Osteocyte (in vitro differentiated cells): ENCODE measurements at regions not wholly inside any gene's neighbourhood (a gene's known extent, or its start where the extent isn't known, plus 50 kb on each side); places are given as distances from the start of the nearest gene placed in this dataset.
A peak's percentile ranks its signal among the peaks of the same experiment; 100 is the strongest.

Source experiments
- DNase-seq: peaks from one replicate; pipeline ENCODE4 v3.0.0; 2021; ENCODE audit warnings: mixed read lengths; ENCODE audit not compliant: unreplicated experiment; ENCODE audit errors: extremely low spot score
- H3K27ac Mint-ChIP-seq: one replicate; pipeline ENCODE4 v1.8.0; 2021; ENCODE audit warnings: mild to moderate bottlenecking, mixed read lengths; ENCODE audit not compliant: unreplicated experiment
- H3K27me3 Mint-ChIP-seq: one replicate; pipeline ENCODE4 v1.8.0; 2021; ENCODE audit warnings: mixed read lengths; ENCODE audit not compliant: unreplicated experiment
- H3K36me3 Mint-ChIP-seq: one replicate; pipeline ENCODE4 v1.8.0; 2021; ENCODE audit warnings: mixed read lengths; ENCODE audit not compliant: unreplicated experiment
- H3K4me1 Mint-ChIP-seq: one replicate; pipeline ENCODE4 v1.8.0; 2021; ENCODE audit warnings: mixed read lengths; ENCODE audit not compliant: unreplicated experiment
- H3K4me3 Mint-ChIP-seq: one replicate; pipeline ENCODE4 v1.8.0; 2021; ENCODE audit warnings: mild to moderate bottlenecking, moderate library complexity, mixed read lengths; ENCODE audit not compliant: unreplicated experiment
- H3K9me3 Mint-ChIP-seq: one replicate; pipeline ENCODE4 v1.8.0; 2021; ENCODE audit warnings: mixed read lengths; ENCODE audit not compliant: unreplicated experiment
- CTCF ChIP-seq: fragments of 200-600 bp; sonication (generic); IDR thresholded peaks from 2 replicates; pipeline ENCODE4 v1.5.0; 2021; ENCODE audit warnings: antibody characterized with exemption, mild to moderate bottlenecking, moderate library complexity

GRCh38 chr13:73283636-73284035 is 224.8 kb downstream of the KLF5 start:
- H3K27me3 Mint-ChIP-seq: peaks cover 3% of the 10 kb centered on the region
- H3K4me3 Mint-ChIP-seq: no peak overlapping the region
- no peak for TF ChIP-seq CTCF
- peaks cover 3% of the 10 kb centered on the region for H3K4me1 Mint-ChIP-seq
- no peak for DNase-seq
- no peaks in the 10 kb centered on the region for H3K36me3 Mint-ChIP-seq
- H3K27ac Mint-ChIP-seq: no peak overlapping the region
- H3K9me3 Mint-ChIP-seq: peaks cover 4% of the 10 kb centered on the region

- TF ChIP-seq CTCF: no peak
- Mint-ChIP-seq H3K4me3 (no peak overlapping the region), H3K27me3 (peaks cover 3% of the 10 kb centered on the region), H3K4me1 (no peaks in the 10 kb centered on the region), H3K36me3 (no peaks in the 10 kb centered on the region), H3K27ac (no peak overlapping the region), H3K9me3 (peaks cover 4% of the 10 kb centered on the region)
- DNase-seq: no peak
Measured at GRCh38 chr13:73281746-73282145, 222.9 kb downstream of the KLF5 start.

- no peak overlapping the region for H3K4me3 Mint-ChIP-seq
- TF ChIP-seq CTCF: no peak
- peaks cover 4% of the 10 kb centered on the region for H3K9me3 Mint-ChIP-seq
- H3K27ac Mint-ChIP-seq: no peak overlapping the region
- H3K27me3 Mint-ChIP-seq: no peaks in the 10 kb centered on the region
- peaks cover 18% of the 10 kb centered on the region for H3K4me1 Mint-ChIP-seq
- H3K36me3 Mint-ChIP-seq: no peaks in the 10 kb centered on the region
- DNase-seq: no peak
Measured at GRCh38 chr13:73278186-73278585, 219.4 kb downstream of the KLF5 start.

- Mint-ChIP-seq H3K4me3 (no peak overlapping the region), H3K4me1 (peaks cover 26% of the 10 kb centered on the region), H3K27me3 (no peaks in the 10 kb centered on the region), H3K27ac (no peak overlapping the region), H3K9me3 (peaks cover 4% of the 10 kb centered on the region), H3K36me3 (no peaks in the 10 kb centered on the region)
- no peak for TF ChIP-seq CTCF
- no peak for DNase-seq
Measured at GRCh38 chr13:73275163-73275562, 216.4 kb downstream of the KLF5 start.

GRCh38 chr13:73274147-73274546 is 215.3 kb downstream of the KLF5 start:
- H3K4me3 Mint-ChIP-seq: no peak overlapping the region
- peaks cover 26% of the 10 kb centered on the region for H3K4me1 Mint-ChIP-seq
- peaks cover 4% of the 10 kb centered on the region for H3K9me3 Mint-ChIP-seq
- peak overlapping the region; percentile 57 for H3K27ac Mint-ChIP-seq
- no peaks in the 10 kb centered on the region for H3K27me3 Mint-ChIP-seq
- no peaks in the 10 kb centered on the region for H3K36me3 Mint-ChIP-seq
- no peak for TF ChIP-seq CTCF
- no peak for DNase-seq
